VCaP (cell line): ENCODE measurements at regions not wholly inside any gene's neighbourhood (a gene's known extent, or its start where the extent isn't known, plus 50 kb on each side); places are given as distances from the start of the nearest gene placed in this dataset.

Source experiments
- H3K27ac ChIP-seq: fragments of 450-650 bp; 2 replicates; pipeline ENCODE4 v1.5.1; 2017
- TF ChIP-seq, protein P1 (sequence below): fragments of 450-650 bp; conservative IDR thresholded peaks from 2 replicates; pipeline ENCODE4 v1.5.1; 2017; ENCODE audit warnings: mild to moderate bottlenecking, moderate library complexity

DNA sequence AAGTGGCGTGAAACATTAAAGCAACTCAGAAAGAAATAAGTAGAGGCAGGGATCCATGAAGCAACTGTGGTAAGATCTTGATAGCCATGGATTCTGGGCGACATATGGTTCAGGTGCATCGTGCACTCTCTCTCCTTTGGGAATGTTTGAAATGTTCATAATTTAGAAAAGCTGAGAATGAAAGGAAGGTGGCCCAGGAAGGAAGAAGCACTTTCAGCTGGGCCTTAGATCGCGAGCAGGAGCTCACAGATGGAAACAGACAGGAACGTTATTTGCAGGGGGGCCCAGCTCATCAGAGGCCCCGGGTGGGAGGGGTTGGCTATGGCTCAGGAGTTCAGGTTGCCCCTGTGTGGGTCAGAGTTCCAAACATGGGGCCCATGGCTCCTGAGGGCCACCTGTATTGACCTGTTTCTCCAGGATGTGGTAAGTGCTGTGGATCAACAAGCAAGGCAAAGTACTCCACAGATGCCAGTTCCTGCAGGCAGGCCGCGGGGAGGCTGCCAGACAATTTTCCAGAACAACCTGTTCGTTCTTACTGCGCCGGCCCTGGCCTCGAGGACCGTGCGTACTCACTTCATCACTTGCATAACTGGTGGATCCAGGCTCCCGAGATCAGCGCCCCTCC lies 253.2 kb downstream of the TOMM20 start:
- H3K27ac ChIP-seq: no peak overlapping the region; the same call in 1 of the 2 replicates
- TF ChIP-seq, protein P1, sequence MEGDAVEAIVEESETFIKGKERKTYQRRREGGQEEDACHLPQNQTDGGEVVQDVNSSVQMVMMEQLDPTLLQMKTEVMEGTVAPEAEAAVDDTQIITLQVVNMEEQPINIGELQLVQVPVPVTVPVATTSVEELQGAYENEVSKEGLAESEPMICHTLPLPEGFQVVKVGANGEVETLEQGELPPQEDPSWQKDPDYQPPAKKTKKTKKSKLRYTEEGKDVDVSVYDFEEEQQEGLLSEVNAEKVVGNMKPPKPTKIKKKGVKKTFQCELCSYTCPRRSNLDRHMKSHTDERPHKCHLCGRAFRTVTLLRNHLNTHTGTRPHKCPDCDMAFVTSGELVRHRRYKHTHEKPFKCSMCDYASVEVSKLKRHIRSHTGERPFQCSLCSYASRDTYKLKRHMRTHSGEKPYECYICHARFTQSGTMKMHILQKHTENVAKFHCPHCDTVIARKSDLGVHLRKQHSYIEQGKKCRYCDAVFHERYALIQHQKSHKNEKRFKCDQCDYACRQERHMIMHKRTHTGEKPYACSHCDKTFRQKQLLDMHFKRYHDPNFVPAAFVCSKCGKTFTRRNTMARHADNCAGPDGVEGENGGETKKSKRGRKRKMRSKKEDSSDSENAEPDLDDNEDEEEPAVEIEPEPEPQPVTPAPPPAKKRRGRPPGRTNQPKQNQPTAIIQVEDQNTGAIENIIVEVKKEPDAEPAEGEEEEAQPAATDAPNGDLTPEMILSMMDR: no peak

DNA sequence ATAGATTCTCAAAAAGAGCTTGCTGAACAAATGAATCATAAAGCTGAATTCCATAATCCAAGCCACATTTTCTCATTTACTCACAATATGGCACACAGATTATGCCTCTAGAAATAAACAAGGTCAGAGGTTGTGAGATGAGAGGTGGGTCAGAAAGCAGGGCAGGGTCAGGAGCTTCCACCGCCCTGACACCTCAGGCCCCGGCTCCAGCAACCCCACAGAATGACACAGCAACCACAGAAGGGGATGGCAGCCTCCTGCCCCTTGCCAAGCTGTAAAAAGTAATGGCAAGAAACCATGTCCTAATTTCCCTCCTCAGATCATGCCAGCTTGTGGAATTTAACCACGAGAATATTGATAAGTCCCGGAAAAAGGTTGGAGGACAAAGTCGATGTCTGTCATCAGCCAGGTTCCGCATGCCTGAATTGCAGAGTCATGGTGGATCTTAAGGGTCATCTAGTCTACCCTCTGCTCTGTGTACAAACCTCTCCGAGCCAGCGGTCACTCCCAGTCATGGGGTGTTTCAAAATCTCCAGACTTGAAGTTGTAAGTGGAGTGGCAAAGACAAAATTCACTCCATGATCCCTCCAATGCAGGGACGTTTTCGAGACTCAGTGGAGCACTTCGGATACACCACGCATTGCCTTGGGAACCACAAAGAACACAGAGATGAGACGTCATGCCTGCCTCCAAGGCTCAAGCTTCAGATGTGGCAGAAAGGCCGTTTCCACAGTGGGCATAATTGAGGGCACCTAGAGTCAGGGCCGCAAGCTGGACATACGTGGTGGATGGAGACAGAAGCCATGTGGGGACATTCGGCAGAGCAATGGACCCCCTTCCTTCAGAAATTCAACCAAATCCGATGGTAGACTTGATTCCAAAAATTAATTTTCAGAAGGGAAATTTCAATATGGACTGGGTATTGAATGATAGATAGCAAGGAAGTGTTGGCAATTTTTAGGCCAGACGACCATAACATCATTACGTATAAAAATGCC lies 254.0 kb downstream of the TOMM20 start:
- TF ChIP-seq, protein P1: no peak
- H3K27ac ChIP-seq: no peak overlapping the region

DNA sequence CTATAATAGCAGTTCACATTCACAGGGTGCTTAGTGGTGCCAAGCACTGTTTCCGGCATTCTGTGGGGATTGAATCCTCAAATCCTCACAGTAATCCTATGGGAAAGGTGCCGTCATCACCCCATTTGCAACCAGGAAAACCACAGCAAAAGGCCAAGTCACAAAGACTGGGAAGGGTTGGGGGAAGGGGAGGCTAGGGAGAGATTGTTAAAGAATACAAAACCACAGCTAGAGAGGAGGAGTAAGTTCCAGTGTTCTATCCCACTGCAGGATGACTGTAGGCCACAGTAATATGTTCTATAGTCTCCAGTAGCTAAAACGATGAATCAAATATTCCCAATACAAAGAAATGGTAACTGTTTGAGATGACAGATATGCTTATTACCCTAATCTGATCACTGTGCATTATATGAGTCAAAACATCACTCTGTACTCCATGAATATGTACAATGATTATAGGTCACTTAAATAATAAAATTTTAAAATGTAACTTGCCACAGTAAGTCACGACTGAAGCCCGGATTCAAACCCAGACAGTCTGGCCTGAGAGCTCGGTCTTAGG lies 256.8 kb downstream of the TOMM20 start:
- no peak overlapping the region for H3K27ac ChIP-seq
- TF ChIP-seq, protein P1: no peak

DNA sequence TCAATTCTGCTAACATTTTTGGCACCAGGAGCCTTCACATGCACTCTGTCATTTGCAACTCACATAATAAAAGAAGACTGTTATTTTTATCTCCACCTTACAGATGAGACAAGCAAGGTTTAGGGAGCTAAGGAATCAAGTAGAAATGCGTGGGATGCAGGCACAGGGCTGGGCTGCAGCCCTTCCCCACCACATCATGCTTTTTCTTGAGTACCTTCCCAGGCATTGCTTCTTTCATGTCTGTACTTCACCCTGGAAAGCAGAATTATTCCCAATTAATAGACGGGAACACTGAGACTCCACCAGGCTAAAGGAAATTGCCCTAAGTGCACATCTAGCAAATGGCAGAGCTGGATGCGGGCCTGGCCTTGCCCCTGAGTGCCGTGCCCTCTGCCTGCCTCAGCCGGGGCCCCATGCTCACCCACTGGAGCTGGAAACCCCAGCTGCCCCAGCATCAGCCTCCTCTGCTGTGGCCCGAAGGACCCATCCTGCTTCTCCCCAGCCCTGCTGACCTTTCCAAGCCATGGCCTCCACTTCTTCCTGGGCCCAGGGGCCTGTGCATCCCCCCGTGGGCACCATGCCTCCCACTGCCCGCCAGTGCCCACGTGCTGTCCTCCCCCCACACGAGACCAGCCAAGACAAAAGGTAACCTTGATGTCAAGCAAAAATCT lies 257.5 kb downstream of the TOMM20 start:
- H3K27ac ChIP-seq: no peak overlapping the region
- TF ChIP-seq, protein P1: no peak

DNA sequence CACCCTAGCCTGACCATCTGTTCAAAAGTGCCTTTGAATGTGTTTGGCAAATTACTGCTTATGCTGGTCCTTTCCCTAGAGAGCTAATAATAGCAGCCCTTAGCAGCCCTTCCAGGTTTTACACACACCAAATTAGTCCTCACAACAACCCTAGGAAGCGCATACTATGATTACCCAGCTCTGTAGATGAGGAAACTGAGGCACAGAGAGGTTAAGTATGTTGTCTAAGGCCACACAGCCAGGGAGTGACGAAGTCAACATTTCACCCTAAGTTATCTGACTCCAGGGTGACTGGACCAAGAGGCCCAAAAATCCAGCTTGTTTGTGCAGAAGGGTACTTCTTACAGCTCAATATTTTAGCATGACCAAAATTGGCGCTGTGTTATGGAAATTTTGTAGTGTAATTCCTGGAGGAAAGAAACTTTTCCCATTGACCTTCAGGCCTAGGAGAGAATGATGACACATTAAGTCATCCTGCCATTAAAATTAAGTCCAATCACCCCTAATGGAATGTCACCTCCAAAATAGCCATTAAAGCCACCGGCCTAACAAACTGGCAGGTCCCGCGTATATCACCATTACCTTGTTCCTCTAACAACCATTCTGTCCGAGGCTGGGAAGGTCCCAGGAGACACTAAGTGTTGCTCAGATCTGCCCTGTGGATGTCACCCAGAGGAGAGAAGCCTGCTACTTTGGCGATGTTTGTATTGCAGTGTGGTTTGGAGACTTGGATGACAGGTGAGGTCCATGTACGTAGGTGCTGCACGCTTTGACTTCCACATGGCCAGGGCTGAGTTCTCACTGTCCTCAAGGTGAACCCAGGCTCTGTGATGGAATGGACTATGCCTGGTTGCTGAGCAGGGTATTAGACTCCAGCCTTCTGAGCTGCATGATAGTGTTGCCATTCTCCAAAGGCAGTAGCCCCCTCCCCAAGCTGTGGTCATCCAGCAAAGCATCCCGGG lies 258.3 kb downstream of the TOMM20 start:
- TF ChIP-seq, protein P1: no peak
- H3K27ac ChIP-seq: no peak overlapping the region

DNA sequence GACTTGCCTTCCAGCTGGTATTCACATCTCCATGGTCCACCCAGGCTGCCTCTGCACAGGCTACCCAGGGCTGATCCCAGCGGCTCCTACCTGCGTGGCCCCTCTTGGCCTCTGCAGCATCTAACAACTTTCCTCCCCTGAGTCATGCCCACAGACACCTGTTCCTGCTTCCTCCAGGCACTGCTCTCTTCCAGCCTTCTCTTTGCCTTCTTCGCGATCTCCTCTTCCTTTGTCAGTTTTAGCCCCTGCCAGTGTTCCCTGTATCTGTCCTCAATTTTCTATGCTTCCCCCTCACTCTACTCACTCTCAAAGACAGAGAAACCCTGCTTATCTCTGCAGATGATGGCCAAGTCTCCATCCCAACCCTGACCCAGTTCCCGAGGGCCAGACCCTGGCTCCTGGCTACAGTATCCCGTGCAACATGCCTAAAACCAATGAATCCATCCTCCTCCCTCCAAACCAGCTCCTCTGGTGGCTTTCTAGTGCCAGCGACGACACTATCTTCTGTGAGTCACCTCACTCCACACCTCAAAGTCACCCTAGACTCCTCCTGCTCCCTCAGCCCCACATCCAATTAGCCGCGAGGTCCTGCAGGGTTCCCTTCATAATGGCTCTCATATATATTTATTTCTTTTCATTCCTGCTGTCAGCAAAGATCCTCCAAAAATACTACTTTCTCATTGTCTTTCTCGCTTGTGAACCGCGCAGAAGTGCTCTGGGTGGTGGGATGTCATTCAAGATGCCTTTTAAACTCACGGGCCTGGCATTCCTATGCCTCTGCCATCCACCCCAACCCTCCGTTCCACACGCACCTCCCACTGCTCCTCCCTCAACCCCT lies 259.2 kb downstream of the TOMM20 start:
- TF ChIP-seq, protein P1: no peak
- no peak overlapping the region for H3K27ac ChIP-seq
